GM12873 (cell line): ENCODE measurements at regions not wholly inside any gene's neighbourhood (a gene's known extent, or its start where the extent isn't known, plus 50 kb on each side); places are given as distances from the start of the nearest gene placed in this dataset.

Experiments
- CTCF ChIP-seq: IDR thresholded peaks from 2 replicates; pipeline ENCODE4 v1.5.1; 2012; ENCODE audit warnings: low read depth, mild to moderate bottlenecking, moderate library complexity, low read length, control low read depth; ENCODE audit not compliant: insufficient read depth; ENCODE audit errors: missing control alignments

- TF ChIP-seq CTCF, result no peak
Measured at GRCh38 chr5:38607396-38607795, 51.0 kb upstream of the LIFR start.

- no peak for TF ChIP-seq CTCF
Measured at GRCh38 chr5:38607930-38608564, 51.6 kb upstream of the LIFR start.

- no peak for TF ChIP-seq CTCF
Measured at GRCh38 chr5:38608874-38609273, 52.4 kb upstream of the LIFR start.

GRCh38 chr5:38612851-38613250, 56.4 kb upstream of the LIFR start:
- TF ChIP-seq CTCF, result no peak

- no peak for TF ChIP-seq CTCF
Measured at GRCh38 chr5:38613490-38613889, 57.0 kb upstream of the LIFR start.

- TF ChIP-seq CTCF, result no peak
Measured at GRCh38 chr5:38613992-38614836, 57.8 kb upstream of the LIFR start.

- TF ChIP-seq CTCF, result no peak
Measured at GRCh38 chr5:38615042-38615441, 58.6 kb upstream of the LIFR start.
